ENCODE measurements at regions not wholly inside any gene's neighbourhood (a gene's known extent, or its start where the extent isn't known, plus 50 kb on each side); places are given as distances from the start of the nearest gene placed in this dataset.

DNA sequence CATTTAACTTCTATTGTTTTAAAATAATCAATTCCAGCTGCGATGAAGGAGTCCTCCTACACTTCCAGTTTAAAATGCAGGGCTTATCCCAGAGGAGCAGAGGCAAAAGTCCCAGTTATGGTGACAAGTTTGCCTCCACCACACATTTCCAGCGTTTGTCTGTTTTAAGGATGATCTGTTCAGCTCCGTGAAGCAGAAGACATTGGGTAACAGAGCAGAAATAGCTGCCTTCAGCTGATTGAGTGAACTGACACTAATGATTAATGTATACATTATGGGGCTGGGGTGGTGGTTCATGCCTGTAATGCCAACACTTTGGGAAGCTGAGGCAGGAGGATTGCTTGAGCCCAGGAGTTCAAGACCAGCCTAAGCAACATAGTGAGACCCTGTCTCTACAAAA, 127.6 kb downstream of the HSD17B3 start:
- FAIRE-seq (no peak), ATAC-seq (no peak)
- WGBS (ENCODE audit: missing lambda C conversion rate), result 84% methylated on average over 3 of the region's 3 CpGs

DNA sequence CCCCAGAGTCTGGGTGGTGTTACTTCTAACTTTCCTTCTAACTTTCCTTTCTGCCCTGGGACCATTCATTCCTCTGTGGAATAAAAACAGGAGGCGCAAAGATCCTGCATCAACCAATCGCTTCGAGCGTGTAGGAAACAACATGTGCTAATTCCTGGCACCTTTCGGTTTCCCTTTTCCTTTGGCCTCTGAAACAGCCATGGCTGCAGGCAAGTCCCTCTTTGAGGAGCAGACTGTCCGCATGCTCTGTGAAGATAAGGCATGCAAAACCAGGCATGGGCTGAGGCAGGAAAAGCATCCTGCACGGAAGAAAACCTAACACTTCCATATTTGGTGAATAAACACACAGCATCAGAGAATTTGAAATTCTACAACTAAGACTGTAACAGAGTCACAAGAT, 128.3 kb downstream of the HSD17B3 start:
- CTCF ChIA-PET, result interaction anchor here (1.3 to 1.7 kb wide), 4 partner anchors 10 to 44 kb away, joined by 3 to 5 read pairs (median 4); no protein-coding TSS in a partner anchor
- Histone ChIP-seq H3K27ac (peak overlapping the region in 1 of 2 experiments; percentile 90; a peak in 1 of 6 replicates), H3K4me2 (no peak overlapping the region), H3K9me3 (no peaks in the 10 kb centered on the region), H3K4me3 (no peak overlapping the region), H3K4me1 (peaks cover 54% of the 10 kb centered on the region)
- POLR2A ChIA-PET, result no interaction called here
- ATAC-seq (no peak), DNase-seq (ENCODE audit: low read depth in 1 of 2, low spot score in 1 of 2) (no peak), FAIRE-seq (no peak)
- no peak for TF ChIP-seq POLR2A (IDR thresholded peaks at IDR 0.05; ENCODE audit: low read length)
- TF ChIP-seq CBX2 (IDR thresholded peaks at IDR 0.05; ENCODE audit: borderline replicate concordance, low read depth), result no peak
- TF ChIP-seq NFE2L2 (conservative IDR thresholded peaks at IDR 0.05; ENCODE audit: low read length), result no peak
- TF ChIP-seq JUNB (IDR thresholded peaks at IDR 0.05), result no peak
- no peak for TF ChIP-seq PHF8 (IDR thresholded peaks at IDR 0.05; ENCODE audit: borderline replicate concordance, low read depth)
- TF ChIP-seq ZSCAN20 (CRISPR knock-in tag; IDR thresholded peaks at IDR 0.05), result no peak
- no peak for TF ChIP-seq RARB (CRISPR knock-in tag; IDR thresholded peaks at IDR 0.05)
- no peak for TF ChIP-seq E2F6 (IDR thresholded peaks at IDR 0.05; ENCODE audit: borderline replicate concordance, low read depth)
- no peak for TF ChIP-seq CBX8 (IDR thresholded peaks at IDR 0.05)
- no peak for TF ChIP-seq HOXB5 (CRISPR knock-in tag; IDR thresholded peaks at IDR 0.05)
- TF ChIP-seq EHMT2 (IDR thresholded peaks at IDR 0.05; ENCODE audit: low read depth), result no peak
- TF ChIP-seq TFCP2L1 (CRISPR knock-in tag; IDR thresholded peaks at IDR 0.05), result no peak
- no peak for TF ChIP-seq FOSL2 (IDR thresholded peaks at IDR 0.05)
- TF ChIP-seq FOSL2 (CRISPR knock-in tag; IDR thresholded peaks at IDR 0.05), result no peak
- TF ChIP-seq, protein P1, sequence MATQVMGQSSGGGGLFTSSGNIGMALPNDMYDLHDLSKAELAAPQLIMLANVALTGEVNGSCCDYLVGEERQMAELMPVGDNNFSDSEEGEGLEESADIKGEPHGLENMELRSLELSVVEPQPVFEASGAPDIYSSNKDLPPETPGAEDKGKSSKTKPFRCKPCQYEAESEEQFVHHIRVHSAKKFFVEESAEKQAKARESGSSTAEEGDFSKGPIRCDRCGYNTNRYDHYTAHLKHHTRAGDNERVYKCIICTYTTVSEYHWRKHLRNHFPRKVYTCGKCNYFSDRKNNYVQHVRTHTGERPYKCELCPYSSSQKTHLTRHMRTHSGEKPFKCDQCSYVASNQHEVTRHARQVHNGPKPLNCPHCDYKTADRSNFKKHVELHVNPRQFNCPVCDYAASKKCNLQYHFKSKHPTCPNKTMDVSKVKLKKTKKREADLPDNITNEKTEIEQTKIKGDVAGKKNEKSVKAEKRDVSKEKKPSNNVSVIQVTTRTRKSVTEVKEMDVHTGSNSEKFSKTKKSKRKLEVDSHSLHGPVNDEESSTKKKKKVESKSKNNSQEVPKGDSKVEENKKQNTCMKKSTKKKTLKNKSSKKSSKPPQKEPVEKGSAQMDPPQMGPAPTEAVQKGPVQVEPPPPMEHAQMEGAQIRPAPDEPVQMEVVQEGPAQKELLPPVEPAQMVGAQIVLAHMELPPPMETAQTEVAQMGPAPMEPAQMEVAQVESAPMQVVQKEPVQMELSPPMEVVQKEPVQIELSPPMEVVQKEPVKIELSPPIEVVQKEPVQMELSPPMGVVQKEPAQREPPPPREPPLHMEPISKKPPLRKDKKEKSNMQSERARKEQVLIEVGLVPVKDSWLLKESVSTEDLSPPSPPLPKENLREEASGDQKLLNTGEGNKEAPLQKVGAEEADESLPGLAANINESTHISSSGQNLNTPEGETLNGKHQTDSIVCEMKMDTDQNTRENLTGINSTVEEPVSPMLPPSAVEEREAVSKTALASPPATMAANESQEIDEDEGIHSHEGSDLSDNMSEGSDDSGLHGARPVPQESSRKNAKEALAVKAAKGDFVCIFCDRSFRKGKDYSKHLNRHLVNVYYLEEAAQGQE (IDR thresholded peaks at IDR 0.05), result no peak
- no peak for TF ChIP-seq KDM1A (IDR thresholded peaks at IDR 0.05; ENCODE audit: low read depth)
- TF ChIP-seq PBX3 (IDR thresholded peaks at IDR 0.05), result no peak
- no peak for TF ChIP-seq CHD2 (IDR thresholded peaks at IDR 0.05; ENCODE audit: low read length, partially characterized antibody)
- TF ChIP-seq, protein P2, sequence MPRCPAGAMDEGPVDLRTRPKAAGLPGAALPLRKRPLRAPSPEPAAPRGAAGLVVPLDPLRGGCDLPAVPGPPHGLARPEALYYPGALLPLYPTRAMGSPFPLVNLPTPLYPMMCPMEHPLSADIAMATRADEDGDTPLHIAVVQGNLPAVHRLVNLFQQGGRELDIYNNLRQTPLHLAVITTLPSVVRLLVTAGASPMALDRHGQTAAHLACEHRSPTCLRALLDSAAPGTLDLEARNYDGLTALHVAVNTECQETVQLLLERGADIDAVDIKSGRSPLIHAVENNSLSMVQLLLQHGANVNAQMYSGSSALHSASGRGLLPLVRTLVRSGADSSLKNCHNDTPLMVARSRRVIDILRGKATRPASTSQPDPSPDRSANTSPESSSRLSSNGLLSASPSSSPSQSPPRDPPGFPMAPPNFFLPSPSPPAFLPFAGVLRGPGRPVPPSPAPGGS (IDR thresholded peaks at IDR 0.05), result no peak
- TF ChIP-seq HDAC2 (IDR thresholded peaks at IDR 0.05), result no peak
- TF ChIP-seq ELK1 (IDR thresholded peaks at IDR 0.05; ENCODE audit: low read depth, low read length), result no peak
- 94% methylated on average over 7 of the region's 7 CpGs for WGBS (ENCODE audit: missing lambda C conversion rate)

More for the DNA sequence above, 127.6 kb downstream of the HSD17B3 start:
- no peak overlapping the region for H3K4me2 ChIP-seq
- no peak for DNase-seq (ENCODE audit: low read depth in 1 of 2, low spot score in 1 of 2)
- POLR2A ChIA-PET, result no interaction called here
- TF ChIP-seq NR3C1 (IDR thresholded peaks at IDR 0.05), result no peak
- TF ChIP-seq, protein P3, sequence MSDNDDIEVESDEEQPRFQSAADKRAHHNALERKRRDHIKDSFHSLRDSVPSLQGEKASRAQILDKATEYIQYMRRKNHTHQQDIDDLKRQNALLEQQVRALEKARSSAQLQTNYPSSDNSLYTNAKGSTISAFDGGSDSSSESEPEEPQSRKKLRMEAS (IDR thresholded peaks at IDR 0.05), result no peak
- TF ChIP-seq E2F6 (IDR thresholded peaks at IDR 0.05; ENCODE audit: borderline replicate concordance, low read depth), result no peak
- TF ChIP-seq ESRRA (IDR thresholded peaks at IDR 0.05; ENCODE audit: borderline replicate concordance, low read length), result no peak
- no peak for TF ChIP-seq KDM1A (IDR thresholded peaks at IDR 0.05; ENCODE audit: low read depth)
- no peak for TF ChIP-seq RARB (CRISPR knock-in tag; IDR thresholded peaks at IDR 0.05)
- no peak for TF ChIP-seq FOSL2 (IDR thresholded peaks at IDR 0.05)
- TF ChIP-seq FOSL2 (CRISPR knock-in tag; IDR thresholded peaks at IDR 0.05), result no peak
- no peak for TF ChIP-seq TFCP2L1 (CRISPR knock-in tag; IDR thresholded peaks at IDR 0.05)
- peaks cover 47% of the 10 kb centered on the region for H3K4me1 ChIP-seq
- H3K9me3 ChIP-seq, result no peaks in the 10 kb centered on the region
- no peak overlapping the region for H3K4me3 ChIP-seq
- peak overlapping the region; percentile 12 to 27; a peak in 3 of 6 replicates for H3K27ac ChIP-seq
- CTCF ChIA-PET, result interaction anchor here (0.8 to 1.6 kb wide), 5 partner anchors 9 to 43 kb away, joined by 3 to 4 read pairs (median 3); no protein-coding TSS in a partner anchor
